Lower leg skin (tissue), 4 donors: ENCODE measurements at regions not wholly inside any gene's neighbourhood (a gene's known extent, or its start where the extent isn't known, plus 50 kb on each side); places are given as distances from the start of the nearest gene placed in this dataset.
"Not testable (repeated sequence)": the region's sequence is repeated elsewhere in the genome, so short reads cannot be mapped to it uniquely, and the experiment has no call there.

Experiments
- DNase-seq, 2 donors: peaks; one replicate each; pipeline ENCODE4 v3.0.0-alpha.2; 2019; ENCODE audit warnings: low spot score in 2 of 2
- H3K4me3 ChIP-seq: fragments of 200-600 bp; sonication (generic); 2 replicates; pipeline ENCODE4 v1.5.1; 2017; ENCODE audit warnings: mild to moderate bottlenecking, low read depth; ENCODE audit not compliant: poor library complexity, severe bottlenecking
- CTCF ChIP-seq, 3 donors: fragments of 450-650 bp; IDR thresholded peaks; one replicate each; pipeline ENCODE4 v1.5.1; 2016; ENCODE audit warnings: antibody characterized with exemption in 3 of 3, mild to moderate bottlenecking in 3 of 3, moderate library complexity in 2 of 3
- POLR2A ChIP-seq, 2 donors: fragments of 450-650 bp; IDR thresholded peaks; one replicate each; pipeline ENCODE4 v1.6.1; 2016 to 2017; ENCODE audit warnings: antibody characterized with exemption in 2 of 2, mild to moderate bottlenecking in 1 of 2, moderate library complexity in 1 of 2
- WGBS, 2 donors: methylation state at CpG; one replicate each; pipeline ENCODE4 v1.1.5; 2018; 5-methylcytosine and 5-hydroxymethylcytosine counted together
- intact Hi-C: fragments of 100-400 bp; cut with DNase I; formaldehyde crosslinking; loops from one replicate; pipeline ENCODE4 v1.15.0; 2023; ENCODE audit warnings: low total_unique reads

GRCh38 chr4:111359602-111360001 is 736.7 kb upstream of the PITX2 start:
- H3K4me3 ChIP-seq: no peak overlapping the region
- no peak for DNase-seq
- WGBS, 2 donors: 81 to 86% methylated on average over 2 of the region's 2 CpGs
- intact Hi-C loops: no loop called here
- TF ChIP-seq POLR2A (IDR thresholded peaks at IDR 0.05) (no peak), CTCF (IDR thresholded peaks at IDR 0.05) (no peak)

GRCh38 chr4:111360906-111361305 is 738.0 kb upstream of the PITX2 start:
- 69 to 77% methylated on average over 1 of the region's 1 CpG for WGBS, 2 donors
- no peak overlapping the region for H3K4me3 ChIP-seq
- DNase-seq: no peak
- intact Hi-C loops: no loop called here
- TF ChIP-seq CTCF (IDR thresholded peaks at IDR 0.05) (no peak), POLR2A (IDR thresholded peaks at IDR 0.05) (no peak)

- WGBS, 2 donors: 29 to 67% methylated on average over 1 of the region's 1 CpG
- no peak for DNase-seq
- H3K4me3 ChIP-seq: no peak overlapping the region
- intact Hi-C loops: no loop called here
- TF ChIP-seq POLR2A (IDR thresholded peaks at IDR 0.05) (no peak), CTCF (IDR thresholded peaks at IDR 0.05) (no peak)
Observed at GRCh38 chr4:111362941-111363361, 740.1 kb upstream of the PITX2 start.

GRCh38 chr4:111377880-111378279 is 755.0 kb upstream of the PITX2 start:
- DNase-seq, intact Hi-C loops, H3K4me3 ChIP-seq: not testable (repeated sequence)
- WGBS, 2 donors: 84 to 96% methylated on average over 14 of the region's 14 CpGs

- TF ChIP-seq CTCF (IDR thresholded peaks at IDR 0.05) (no peak), POLR2A (IDR thresholded peaks at IDR 0.05) (no peak)
- intact Hi-C loops: no loop called here
- H3K4me3 ChIP-seq: no peak overlapping the region
- 61 to 75% methylated on average over 1 of the region's 1 CpG for WGBS, 2 donors
- DNase-seq: no peak
Observed at GRCh38 chr4:111388561-111388960, 756.7 kb upstream of the FAM241A start.

GRCh38 chr4:111391829-111392228 is 753.4 kb upstream of the FAM241A start:
- no peak overlapping the region for H3K4me3 ChIP-seq
- intact Hi-C loops: no loop called here
- WGBS, 2 donors: 71 to 76% methylated on average over 6 of the region's 6 CpGs
- no peak for TF ChIP-seq POLR2A (IDR thresholded peaks at IDR 0.05)
- no peak for TF ChIP-seq CTCF (IDR thresholded peaks at IDR 0.05)
- DNase-seq: no peak
